HCT116 (cell line): ENCODE measurements at regions not wholly inside any gene's neighbourhood (a gene's known extent, or its start where the extent isn't known, plus 50 kb on each side); places are given as distances from the start of the nearest gene placed in this dataset.

Experiments
- ATAC-seq: fragments of 200-7000 bp; cut with Tn5 transposase; 2 replicates; pipeline ENCODE4 v1.9.1; 2020; ENCODE audit warnings: mild to moderate bottlenecking, moderate library complexity
- BruUV-seq: library from RNA; stranded (reverse); fragments of 400-500 nt; replicated peaks from 2 replicates; lab custom pipeline; 2021; lab: Mats Ljungman, UMichigan
- CTCF ChIA-PET: fragments of 300-600 bp; sonication (Branson Sonifier 250); formaldehyde crosslinking; loops from one replicate; lab custom pipeline; 2021; ENCODE audit warnings: antibody characterized with exemption; lab: Charles Lee
- POLR2A ChIA-PET: fragments of 300-600, 350-600 bp; sonication (Branson Sonifier 250); formaldehyde crosslinking; loops from one replicate; lab custom pipeline; 2021; ENCODE audit warnings: antibody characterized with exemption; lab: Charles Lee
- RAD21 ChIA-PET, 2 experiments: fragments of 300-600 bp; sonication (Branson Sonifier 250); formaldehyde crosslinking; loops; one replicate each; lab custom pipeline; 2023; ENCODE audit warnings: low total read pairs in 2 of 2; ENCODE audit not compliant: uncharacterized antibody in 2 of 2, unreplicated experiment in 2 of 2, low non-redundant PET in 1 of 2; lab: Charles Lee
- DNase-seq: peaks from one replicate; pipeline ENCODE4 v3.0.0-alpha.2; 2010; ENCODE audit warnings: low read depth, low spot score
- H2AFZ ChIP-seq: fragments of 200-600 bp; shearing (Covaris generic), sonication (generic); 2 replicates; pipeline ENCODE4 v1.6.1; 2017; ENCODE audit warnings: low read depth, mixed run types, mixed read lengths, antibody characterized with exemption, low read length; ENCODE audit not compliant: poor library complexity, severe bottlenecking
- H3K27ac ChIP-seq: 2 replicates; pipeline ENCODE4 v1.5.1; 2012; ENCODE audit warnings: low read depth, low read length
- H3K27me3 ChIP-seq: fragments of 200-600 bp; sonication (generic); 2 replicates; pipeline ENCODE4 v1.6.1; 2016; ENCODE audit warnings: mixed run types, low read length, mixed read lengths; ENCODE audit not compliant: insufficient read depth
- H3K36me3 ChIP-seq, 2 experiments: fragments of 200-500 bp in 1 of 2; fragments of 200-600 bp in 1 of 2; sonication (Bioruptor generic) in 1 of 2; sonication (generic) in 1 of 2; 2 replicates each; pipeline versions ENCODE4 v1.5.1 to v1.6.1; 2014 to 2016; ENCODE audit warnings: low read length in 2 of 2, inconsistent platforms in 1 of 2, mixed read lengths in 1 of 2, mixed run types in 1 of 2; ENCODE audit not compliant: insufficient read depth in 2 of 2, control insufficient read depth in 1 of 2
- H3K4me1 ChIP-seq, 2 experiments: fragments of 200-600 bp in 1 of 2; sonication (generic) in 1 of 2; 2 replicates each; pipeline versions ENCODE4 v1.5.1 to v1.6.1; 2012 to 2017; ENCODE audit warnings: low read length in 2 of 2, inconsistent platforms in 1 of 2, mild to moderate bottlenecking in 1 of 2, mixed read lengths in 1 of 2, mixed run types in 1 of 2, moderate library complexity in 1 of 2; ENCODE audit not compliant: insufficient read depth in 2 of 2, control insufficient read depth in 1 of 2
- H3K4me2 ChIP-seq: fragments of 200-600 bp; sonication (generic); 2 replicates; pipeline ENCODE4 v1.6.1; 2017; ENCODE audit warnings: mixed run types, low read length, mixed read lengths
- H3K4me3 ChIP-seq, 2 experiments: fragments of 200-600 bp in 1 of 2; sonication (generic) in 1 of 2; replicated peaks in 1 of 2; 2 replicates each; pipeline ENCODE4 v1.5.1; 2011 to 2016; ENCODE audit warnings: low read length in 2 of 2, control low read depth in 1 of 2, low read depth in 1 of 2, mild to moderate bottlenecking in 1 of 2, mixed read lengths in 1 of 2, mixed run types in 1 of 2
- H3K79me2 ChIP-seq: fragments of 200-600 bp; sonication (generic); 2 replicates; pipeline ENCODE4 v1.6.1; 2017; ENCODE audit warnings: mild to moderate bottlenecking, mixed run types, low read length, moderate library complexity, mixed read lengths; ENCODE audit not compliant: insufficient read depth
- H3K9ac ChIP-seq: fragments of 200-600 bp; sonication (generic); 2 replicates; pipeline ENCODE4 v1.6.1; 2016; ENCODE audit warnings: low read length, mixed read lengths
- H3K9me2 ChIP-seq: fragments of 200-600 bp; sonication (generic), shearing (Covaris generic); 2 replicates; pipeline ENCODE4 v1.6.1; 2017; ENCODE audit warnings: mixed run types, mild to moderate bottlenecking, moderate library complexity; ENCODE audit not compliant: insufficient read depth
- H3K9me3 ChIP-seq, 2 experiments: fragments of 200-500 bp in 1 of 2; fragments of 200-600 bp in 1 of 2; sonication (Bioruptor generic) in 1 of 2; sonication (generic) in 1 of 2; 2 replicates each; pipeline ENCODE4 v1.6.1; 2014 to 2017; ENCODE audit warnings: low read length in 2 of 2, mixed read lengths in 2 of 2, inconsistent platforms in 1 of 2, low read depth in 1 of 2, mild to moderate bottlenecking in 1 of 2, mixed run types in 1 of 2, moderate library complexity in 1 of 2; ENCODE audit not compliant: control insufficient read depth in 1 of 2, insufficient read depth in 1 of 2
- H4K20me1 ChIP-seq: fragments of 200-600 bp; sonication (generic), shearing (Covaris generic); 2 replicates; pipeline ENCODE4 v1.6.1; 2017; ENCODE audit warnings: mixed run types, mild to moderate bottlenecking, moderate library complexity; ENCODE audit not compliant: insufficient read depth
- CBX3 ChIP-seq: IDR thresholded peaks from 2 replicates; pipeline ENCODE4 v1.6.1; 2012; ENCODE audit warnings: low read depth
- EGR1 ChIP-seq: IDR thresholded peaks from 2 replicates; pipeline ENCODE4 v1.6.1; 2012; ENCODE audit warnings: low read depth
- ELF1 ChIP-seq: IDR thresholded peaks from 2 replicates; pipeline ENCODE4 v1.6.1; 2012; ENCODE audit warnings: low read depth, borderline replicate concordance
- EZH2 ChIP-seq: fragments of 200-600 bp; sonication (generic); IDR thresholded peaks from 2 replicates; pipeline ENCODE4 v1.6.1; 2017; ENCODE audit warnings: antibody characterized with exemption, mixed run types
- JUND ChIP-seq: IDR thresholded peaks from 2 replicates; pipeline ENCODE4 v1.6.1; 2012
- RAD21 ChIP-seq: IDR thresholded peaks from 2 replicates; pipeline ENCODE4 v1.6.1; 2012; ENCODE audit warnings: low read depth, mild to moderate bottlenecking
- SIN3A ChIP-seq: IDR thresholded peaks from 2 replicates; pipeline ENCODE4 v1.6.1; 2012; ENCODE audit warnings: low read depth
- SP1 ChIP-seq: IDR thresholded peaks from 2 replicates; pipeline ENCODE4 v1.6.1; 2012; ENCODE audit warnings: low read depth
- YY1 ChIP-seq: IDR thresholded peaks from 2 replicates; pipeline ENCODE4 v1.6.1; 2011; ENCODE audit warnings: low read length, low read depth, moderate library complexity, mild to moderate bottlenecking; ENCODE audit not compliant: insufficient replicate concordance; ENCODE audit errors: extremely low read depth
- ZFX ChIP-seq: fragments of 450-650 bp; IDR thresholded peaks from 2 replicates; pipeline ENCODE4 v1.6.1; 2017
- intact Hi-C: fragments of 100-400 bp; cut with micrococcal nuclease; formaldehyde crosslinking; loops from 2 replicates; pipeline ENCODE4 v1.10.0; 2022
- TF ChIP-seq, protein P1 (sequence below): IDR thresholded peaks from 2 replicates; pipeline ENCODE4 v1.6.1; 2012; ENCODE audit warnings: low read depth
- TF ChIP-seq, protein P2 (sequence below): IDR thresholded peaks from 2 replicates; pipeline ENCODE4 v1.6.1; 2012
- TF ChIP-seq, protein P3 (sequence below), 3 experiments: fragments of 200-600 bp in 1 of 3; sonication (generic) in 1 of 3; IDR thresholded peaks in 2 of 3; conservative IDR thresholded peaks in 1 of 3; 2 replicates each; pipeline ENCODE4 v1.5.1; 2012 to 2017; ENCODE audit warnings: low read depth in 2 of 3, low read length in 2 of 3, antibody characterized with exemption in 1 of 3, borderline replicate concordance in 1 of 3, control low read depth in 1 of 3, mild to moderate bottlenecking in 1 of 3, mixed read lengths in 1 of 3, mixed run types in 1 of 3, moderate library complexity in 1 of 3; ENCODE audit not compliant: insufficient read depth in 1 of 3
- TF ChIP-seq, protein P4 (sequence below): IDR thresholded peaks from 2 replicates; pipeline ENCODE4 v1.6.1; 2011; ENCODE audit warnings: mild to moderate bottlenecking, low read length, moderate library complexity; ENCODE audit not compliant: insufficient replicate concordance; ENCODE audit errors: extremely low read depth

DNA sequence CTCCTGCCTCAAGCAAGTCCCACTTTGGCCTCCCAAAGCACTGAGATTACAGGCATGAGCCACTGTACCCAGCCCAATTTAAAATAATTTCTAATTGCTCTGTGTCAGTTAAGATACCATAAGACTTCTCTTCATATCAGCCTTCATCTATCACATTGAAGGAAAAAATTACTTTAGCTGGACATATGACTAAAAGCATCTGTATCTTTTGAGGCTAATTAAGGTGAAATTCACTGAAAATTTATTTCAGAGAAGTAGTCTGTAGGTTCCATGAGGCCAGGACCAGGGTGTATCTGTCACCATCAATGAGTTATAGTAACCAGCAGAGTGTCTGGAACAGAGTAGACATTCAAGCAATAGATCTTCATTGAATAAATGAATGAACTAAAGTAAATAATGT lies 205.2 kb upstream of the PHYHIPL start:
- no peaks in the 10 kb centered on the region for H3K27me3 ChIP-seq
- no peak overlapping the region for H3K27ac ChIP-seq
- H3K9ac ChIP-seq: no peak overlapping the region
- peaks cover 9 to 12% of the 10 kb centered on the region in 2 experiments for H3K4me1 ChIP-seq
- ATAC-seq: no peak
- H4K20me1 ChIP-seq: no peaks in the 10 kb centered on the region
- ChIA-PET CTCF (no interaction called here), POLR2A (no interaction called here), RAD21 (no interaction called here)
- H2AFZ ChIP-seq: no peak overlapping the region
- H3K79me2 ChIP-seq: no peaks in the 10 kb centered on the region
- no peak for DNase-seq
- no peaks in the 10 kb centered on the region for H3K9me3 ChIP-seq
- no TSS peak for BruUV-seq
- no peak overlapping the region for H3K4me2 ChIP-seq
- no peak for TF ChIP-seq ELF1
- TF ChIP-seq, protein P1, sequence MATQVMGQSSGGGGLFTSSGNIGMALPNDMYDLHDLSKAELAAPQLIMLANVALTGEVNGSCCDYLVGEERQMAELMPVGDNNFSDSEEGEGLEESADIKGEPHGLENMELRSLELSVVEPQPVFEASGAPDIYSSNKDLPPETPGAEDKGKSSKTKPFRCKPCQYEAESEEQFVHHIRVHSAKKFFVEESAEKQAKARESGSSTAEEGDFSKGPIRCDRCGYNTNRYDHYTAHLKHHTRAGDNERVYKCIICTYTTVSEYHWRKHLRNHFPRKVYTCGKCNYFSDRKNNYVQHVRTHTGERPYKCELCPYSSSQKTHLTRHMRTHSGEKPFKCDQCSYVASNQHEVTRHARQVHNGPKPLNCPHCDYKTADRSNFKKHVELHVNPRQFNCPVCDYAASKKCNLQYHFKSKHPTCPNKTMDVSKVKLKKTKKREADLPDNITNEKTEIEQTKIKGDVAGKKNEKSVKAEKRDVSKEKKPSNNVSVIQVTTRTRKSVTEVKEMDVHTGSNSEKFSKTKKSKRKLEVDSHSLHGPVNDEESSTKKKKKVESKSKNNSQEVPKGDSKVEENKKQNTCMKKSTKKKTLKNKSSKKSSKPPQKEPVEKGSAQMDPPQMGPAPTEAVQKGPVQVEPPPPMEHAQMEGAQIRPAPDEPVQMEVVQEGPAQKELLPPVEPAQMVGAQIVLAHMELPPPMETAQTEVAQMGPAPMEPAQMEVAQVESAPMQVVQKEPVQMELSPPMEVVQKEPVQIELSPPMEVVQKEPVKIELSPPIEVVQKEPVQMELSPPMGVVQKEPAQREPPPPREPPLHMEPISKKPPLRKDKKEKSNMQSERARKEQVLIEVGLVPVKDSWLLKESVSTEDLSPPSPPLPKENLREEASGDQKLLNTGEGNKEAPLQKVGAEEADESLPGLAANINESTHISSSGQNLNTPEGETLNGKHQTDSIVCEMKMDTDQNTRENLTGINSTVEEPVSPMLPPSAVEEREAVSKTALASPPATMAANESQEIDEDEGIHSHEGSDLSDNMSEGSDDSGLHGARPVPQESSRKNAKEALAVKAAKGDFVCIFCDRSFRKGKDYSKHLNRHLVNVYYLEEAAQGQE: no peak
- no peak for TF ChIP-seq EGR1
- no peak for TF ChIP-seq SIN3A
- TF ChIP-seq, protein P2, sequence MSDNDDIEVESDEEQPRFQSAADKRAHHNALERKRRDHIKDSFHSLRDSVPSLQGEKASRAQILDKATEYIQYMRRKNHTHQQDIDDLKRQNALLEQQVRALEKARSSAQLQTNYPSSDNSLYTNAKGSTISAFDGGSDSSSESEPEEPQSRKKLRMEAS: no peak
- TF ChIP-seq RAD21: no peak
- TF ChIP-seq, protein P3, sequence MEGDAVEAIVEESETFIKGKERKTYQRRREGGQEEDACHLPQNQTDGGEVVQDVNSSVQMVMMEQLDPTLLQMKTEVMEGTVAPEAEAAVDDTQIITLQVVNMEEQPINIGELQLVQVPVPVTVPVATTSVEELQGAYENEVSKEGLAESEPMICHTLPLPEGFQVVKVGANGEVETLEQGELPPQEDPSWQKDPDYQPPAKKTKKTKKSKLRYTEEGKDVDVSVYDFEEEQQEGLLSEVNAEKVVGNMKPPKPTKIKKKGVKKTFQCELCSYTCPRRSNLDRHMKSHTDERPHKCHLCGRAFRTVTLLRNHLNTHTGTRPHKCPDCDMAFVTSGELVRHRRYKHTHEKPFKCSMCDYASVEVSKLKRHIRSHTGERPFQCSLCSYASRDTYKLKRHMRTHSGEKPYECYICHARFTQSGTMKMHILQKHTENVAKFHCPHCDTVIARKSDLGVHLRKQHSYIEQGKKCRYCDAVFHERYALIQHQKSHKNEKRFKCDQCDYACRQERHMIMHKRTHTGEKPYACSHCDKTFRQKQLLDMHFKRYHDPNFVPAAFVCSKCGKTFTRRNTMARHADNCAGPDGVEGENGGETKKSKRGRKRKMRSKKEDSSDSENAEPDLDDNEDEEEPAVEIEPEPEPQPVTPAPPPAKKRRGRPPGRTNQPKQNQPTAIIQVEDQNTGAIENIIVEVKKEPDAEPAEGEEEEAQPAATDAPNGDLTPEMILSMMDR (IDR thresholded peaks at IDR 0.05 in 2 of 3, conservative IDR thresholded peaks at IDR 0.05 in 1 of 3; ENCODE audit: borderline replicate concordance in 1 of 3, insufficient read depth in 1 of 3, low read depth in 2 of 3, low read length in 2 of 3): no peak
- TF ChIP-seq EZH2: no peak
- TF ChIP-seq YY1: no peak
- TF ChIP-seq, protein P4, sequence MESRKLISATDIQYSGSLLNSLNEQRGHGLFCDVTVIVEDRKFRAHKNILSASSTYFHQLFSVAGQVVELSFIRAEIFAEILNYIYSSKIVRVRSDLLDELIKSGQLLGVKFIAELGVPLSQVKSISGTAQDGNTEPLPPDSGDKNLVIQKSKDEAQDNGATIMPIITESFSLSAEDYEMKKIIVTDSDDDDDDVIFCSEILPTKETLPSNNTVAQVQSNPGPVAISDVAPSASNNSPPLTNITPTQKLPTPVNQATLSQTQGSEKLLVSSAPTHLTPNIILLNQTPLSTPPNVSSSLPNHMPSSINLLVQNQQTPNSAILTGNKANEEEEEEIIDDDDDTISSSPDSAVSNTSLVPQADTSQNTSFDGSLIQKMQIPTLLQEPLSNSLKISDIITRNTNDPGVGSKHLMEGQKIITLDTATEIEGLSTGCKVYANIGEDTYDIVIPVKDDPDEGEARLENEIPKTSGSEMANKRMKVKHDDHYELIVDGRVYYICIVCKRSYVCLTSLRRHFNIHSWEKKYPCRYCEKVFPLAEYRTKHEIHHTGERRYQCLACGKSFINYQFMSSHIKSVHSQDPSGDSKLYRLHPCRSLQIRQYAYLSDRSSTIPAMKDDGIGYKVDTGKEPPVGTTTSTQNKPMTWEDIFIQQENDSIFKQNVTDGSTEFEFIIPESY: no peak
- TF ChIP-seq CBX3: no peak
- TF ChIP-seq JUND: no peak
- no peak for TF ChIP-seq SP1
- no peak for TF ChIP-seq ZFX
- H3K4me3 ChIP-seq: no peak overlapping the region
- no peaks in the 10 kb centered on the region for H3K36me3 ChIP-seq
- no peaks in the 10 kb centered on the region for H3K9me2 ChIP-seq
- intact Hi-C loops: no loop called here
